Stimulated activated naive B cell treated with anti-CD40 and anti-IgM and Interleukin-4, amounts not matched to agents 10 μg/mL and 1 μg/mL and 100 μg/mL, for 72 hours (primary cell): ENCODE measurements at regions not wholly inside any gene's neighbourhood (a gene's known extent, or its start where the extent isn't known, plus 50 kb on each side); places are given as distances from the start of the nearest gene placed in this dataset.

ENCODE experiments used
- ATAC-seq, 2 donors: fragments of 150-1000 bp; cut with Tn5 transposase; replicated peaks; 2 replicates each; pipeline ENCODE4 v1.10.0; 2021; ENCODE audit warnings: moderate library complexity in 1 of 2
- DNase-seq: peaks from one replicate; pipeline ENCODE4 v3.0.0; 2021
- H3K27ac Mint-ChIP-seq: one replicate; pipeline ENCODE4 v1.8.0; 2022; ENCODE audit warnings: mild to moderate bottlenecking, mixed read lengths
- H3K27me3 Mint-ChIP-seq, 2 donors: one replicate each; pipeline ENCODE4 v1.8.0; 2022; ENCODE audit warnings: mixed read lengths in 2 of 2
- H3K36me3 Mint-ChIP-seq, 2 donors: one replicate each; pipeline ENCODE4 v1.8.0; 2022; ENCODE audit warnings: mixed read lengths in 2 of 2, mild to moderate bottlenecking in 1 of 2
- H3K4me1 Mint-ChIP-seq, 2 donors: one replicate each; pipeline ENCODE4 v1.8.0; 2022; ENCODE audit warnings: mixed read lengths in 2 of 2, mild to moderate bottlenecking in 1 of 2
- H3K4me3 Mint-ChIP-seq, 2 donors: one replicate each; pipeline ENCODE4 v1.8.0; 2022; ENCODE audit warnings: mild to moderate bottlenecking in 2 of 2, mixed read lengths in 2 of 2, moderate library complexity in 1 of 2
- H3K9me3 Mint-ChIP-seq, 2 donors: one replicate each; pipeline ENCODE4 v1.8.0; 2022; ENCODE audit warnings: mixed read lengths in 2 of 2, mild to moderate bottlenecking in 1 of 2

- no peak for ATAC-seq
- Mint-ChIP-seq H3K27me3 (peaks cover 11 to 18% of the 10 kb centered on the region in 2 donors), H3K36me3 (no peaks in the 10 kb centered on the region), H3K4me1 (no peaks in the 10 kb centered on the region), H3K27ac (no peak overlapping the region), H3K9me3 (peaks cover 0 to 1% of the 10 kb centered on the region in 2 donors), H3K4me3 (no peak overlapping the region)
- no peak for DNase-seq
Observed at GRCh38 chr2:120401275-120402066, 55.5 kb downstream of the INHBB start.

GRCh38 chr2:120402067-120402433 lies 56.1 kb downstream of the INHBB start:
- DNase-seq (no peak), ATAC-seq (no peak)
- H3K27ac Mint-ChIP-seq = no peak overlapping the region
- H3K4me3 Mint-ChIP-seq = no peak overlapping the region
- no peaks in the 10 kb centered on the region for H3K4me1 Mint-ChIP-seq
- H3K9me3 Mint-ChIP-seq = peaks cover 0 to 1% of the 10 kb centered on the region in 2 donors
- H3K36me3 Mint-ChIP-seq = no peaks in the 10 kb centered on the region
- peaks cover 11 to 14% of the 10 kb centered on the region in 2 donors for H3K27me3 Mint-ChIP-seq

GRCh38 chr2:120402508-120402907 lies 56.6 kb downstream of the INHBB start:
- peaks cover 11 to 14% of the 10 kb centered on the region in 2 donors for H3K27me3 Mint-ChIP-seq
- H3K9me3 Mint-ChIP-seq = peaks cover 0 to 2% of the 10 kb centered on the region in 2 donors
- ATAC-seq = no peak

GRCh38 chr2:120403261-120403660 lies 57.3 kb downstream of the INHBB start:
- Mint-ChIP-seq H3K27ac (no peak overlapping the region), H3K27me3 (peaks cover 11 to 16% of the 10 kb centered on the region in 2 donors)

More at GRCh38 chr2:120402508-120402907, 56.6 kb downstream of the INHBB start:
- Mint-ChIP-seq H3K36me3 (no peaks in the 10 kb centered on the region), H3K4me3 (no peak overlapping the region), H3K4me1 (no peaks in the 10 kb centered on the region), H3K27ac (no peak overlapping the region)
- DNase-seq = no peak

GRCh38 chr2:120403676-120404075 lies 57.7 kb downstream of the INHBB start:
- ATAC-seq (no peak), DNase-seq (no peak)
- no peak overlapping the region for H3K27ac Mint-ChIP-seq
- no peaks in the 10 kb centered on the region for H3K4me1 Mint-ChIP-seq
- H3K9me3 Mint-ChIP-seq = peaks cover 0 to 3% of the 10 kb centered on the region in 2 donors
- H3K27me3 Mint-ChIP-seq = peaks cover 11 to 16% of the 10 kb centered on the region in 2 donors
- H3K36me3 Mint-ChIP-seq = no peaks in the 10 kb centered on the region
- H3K4me3 Mint-ChIP-seq = no peak overlapping the region

More at GRCh38 chr2:120403261-120403660, 57.3 kb downstream of the INHBB start:
- H3K4me1 Mint-ChIP-seq = no peaks in the 10 kb centered on the region
- H3K9me3 Mint-ChIP-seq = peaks cover 0 to 3% of the 10 kb centered on the region in 2 donors
- H3K4me3 Mint-ChIP-seq = no peak overlapping the region
- ATAC-seq = no peak
- no peak for DNase-seq
- H3K36me3 Mint-ChIP-seq = no peaks in the 10 kb centered on the region

GRCh38 chr2:120404274-120404673 lies 58.3 kb downstream of the INHBB start:
- Mint-ChIP-seq H3K27me3 (peaks cover 11 to 16% of the 10 kb centered on the region in 2 donors), H3K36me3 (no peaks in the 10 kb centered on the region)

GRCh38 chr2:120404941-120405758 lies 59.2 kb downstream of the INHBB start:
- no peak overlapping the region for H3K27ac Mint-ChIP-seq
- no peaks in the 10 kb centered on the region for H3K4me1 Mint-ChIP-seq
- peaks cover 4 to 7% of the 10 kb centered on the region in 2 donors for H3K9me3 Mint-ChIP-seq
- DNase-seq (no peak), ATAC-seq (no peak)
- peaks cover 11 to 16% of the 10 kb centered on the region in 2 donors for H3K27me3 Mint-ChIP-seq
- no peaks in the 10 kb centered on the region for H3K36me3 Mint-ChIP-seq
- no peak overlapping the region for H3K4me3 Mint-ChIP-seq

More at GRCh38 chr2:120404274-120404673, 58.3 kb downstream of the INHBB start:
- no peak overlapping the region for H3K4me3 Mint-ChIP-seq
- ATAC-seq = no peak
- no peak for DNase-seq
- no peaks in the 10 kb centered on the region for H3K4me1 Mint-ChIP-seq
- H3K9me3 Mint-ChIP-seq = peaks cover 0 to 3% of the 10 kb centered on the region in 2 donors
- H3K27ac Mint-ChIP-seq = no peak overlapping the region

GRCh38 chr2:120405759-120406099 lies 59.8 kb downstream of the INHBB start:
- Mint-ChIP-seq H3K36me3 (no peaks in the 10 kb centered on the region), H3K4me1 (no peaks in the 10 kb centered on the region), H3K27ac (no peak overlapping the region), H3K9me3 (peaks cover 4 to 7% of the 10 kb centered on the region in 2 donors), H3K4me3 (no peak overlapping the region), H3K27me3 (peaks cover 10 to 12% of the 10 kb centered on the region in 2 donors)
- ATAC-seq (no peak), DNase-seq (no peak)

- H3K9me3 Mint-ChIP-seq = peaks cover 4 to 12% of the 10 kb centered on the region in 2 donors
- DNase-seq = no peak
- no peak overlapping the region for H3K4me3 Mint-ChIP-seq
- H3K27ac Mint-ChIP-seq = no peak overlapping the region
- peaks cover 5% of the 10 kb centered on the region in 2 donors for H3K27me3 Mint-ChIP-seq
- no peaks in the 10 kb centered on the region for H3K4me1 Mint-ChIP-seq
- no peaks in the 10 kb centered on the region for H3K36me3 Mint-ChIP-seq
- no peak for ATAC-seq
Observed at GRCh38 chr2:120406566-120406965, 60.6 kb downstream of the INHBB start.

GRCh38 chr2:120410487-120410886 lies 64.6 kb downstream of the INHBB start:
- Mint-ChIP-seq H3K9me3 (peaks cover 4 to 16% of the 10 kb centered on the region in 2 donors), H3K4me1 (no peaks in the 10 kb centered on the region), H3K27ac (no peak overlapping the region), H3K4me3 (no peak overlapping the region), H3K27me3 (peaks cover 4 to 10% of the 10 kb centered on the region in 2 donors), H3K36me3 (no peaks in the 10 kb centered on the region)
- DNase-seq (no peak), ATAC-seq (no peak)

GRCh38 chr2:120415060-120415459 lies 69.1 kb downstream of the INHBB start:
- Mint-ChIP-seq H3K27me3 (peaks cover 17 to 19% of the 10 kb centered on the region in 2 donors), H3K4me3 (no peak overlapping the region), H3K27ac (no peak overlapping the region), H3K9me3 (peaks cover under 1 to 10% of the 10 kb centered on the region in 2 donors), H3K36me3 (no peaks in the 10 kb centered on the region), H3K4me1 (no peaks in the 10 kb centered on the region)
- ATAC-seq = no peak
- no peak for DNase-seq

- Mint-ChIP-seq H3K27me3 (peaks cover 20% of the 10 kb centered on the region in 2 donors), H3K4me1 (no peaks in the 10 kb centered on the region), H3K36me3 (no peaks in the 10 kb centered on the region), H3K4me3 (no peak overlapping the region), H3K27ac (no peak overlapping the region), H3K9me3 (peaks cover 0 to 9% of the 10 kb centered on the region in 2 donors)
- DNase-seq (no peak), ATAC-seq (no peak)
Observed at GRCh38 chr2:120415728-120416509, 70.0 kb downstream of the INHBB start.

- Mint-ChIP-seq H3K36me3 (no peaks in the 10 kb centered on the region), H3K27ac (no peak overlapping the region), H3K27me3 (peaks cover 22 to 29% of the 10 kb centered on the region in 2 donors), H3K4me3 (no peak overlapping the region), H3K4me1 (no peaks in the 10 kb centered on the region), H3K9me3 (peaks cover 0 to 2% of the 10 kb centered on the region in 2 donors)
- ATAC-seq (no peak), DNase-seq (no peak)
Observed at GRCh38 chr2:120418174-120418787, 72.3 kb downstream of the INHBB start.

- ATAC-seq (no peak), DNase-seq (no peak)
- Mint-ChIP-seq H3K4me1 (no peaks in the 10 kb centered on the region), H3K27ac (no peak overlapping the region), H3K9me3 (peaks cover 0 to 2% of the 10 kb centered on the region in 2 donors), H3K27me3 (peaks cover 26 to 34% of the 10 kb centered on the region in 2 donors), H3K36me3 (no peaks in the 10 kb centered on the region), H3K4me3 (no peak overlapping the region)
Observed at GRCh38 chr2:120419073-120419472, 73.1 kb downstream of the INHBB start.
